ENCODE measurements at regions not wholly inside any gene's neighbourhood (a gene's known extent, or its start where the extent isn't known, plus 50 kb on each side); places are given as distances from the start of the nearest gene placed in this dataset.

GRCh38 chr5:154698763-154699162 lies 56.4 kb upstream of the LARP1 start:
- TF ChIP-seq CTCF (IDR thresholded peaks at IDR 0.05; ENCODE audit: borderline replicate concordance, extremely low read depth, insufficient read depth): no peak
- no peak overlapping the region for H3K4me3 ChIP-seq (ENCODE audit: low read length in 3 of 3)
- H3K4me1 ChIP-seq (ENCODE audit: control insufficient read depth in 2 of 3, insufficient read depth in 2 of 3, low read depth in 1 of 3, low read length in 3 of 3): peaks cover 0 to 16% (median 7%) of the 10 kb centered on the region in 3 donors
- intact Hi-C loops (cut with DNase I): no loop called here
- DNase-seq: peak in 2 of 5 donors; percentile 24 to 28
- no peak overlapping the region for H3K9ac ChIP-seq (ENCODE audit: low read length in 3 of 3)
- H3K9me3 ChIP-seq (ENCODE audit: control insufficient read depth in 2 of 3, insufficient read depth in 1 of 3, low read length in 3 of 3): no peaks in the 10 kb centered on the region
- no peaks in the 10 kb centered on the region for H3K27me3 ChIP-seq (ENCODE audit: control insufficient read depth, insufficient read depth, low read length)
- peak overlapping the region; percentile 7 to 78 for H3K27ac ChIP-seq (ENCODE audit: low read depth in 2 of 2, low read length in 2 of 2)
- no peak for FAIRE-seq
- no peaks in the 10 kb centered on the region for H3K36me3 ChIP-seq (ENCODE audit: control insufficient read depth in 2 of 3, insufficient read depth in 3 of 3, low read length in 3 of 3)

- intact Hi-C loops (cut with DNase I): no loop called here
- H3K9me3 ChIP-seq (ENCODE audit: control insufficient read depth in 2 of 3, insufficient read depth in 1 of 3, low read length in 3 of 3): no peaks in the 10 kb centered on the region
- no peak for DNase-seq
Measured at GRCh38 chr5:154697371-154697770, 57.8 kb upstream of the LARP1 start.

GRCh38 chr5:154696891-154697290 lies 58.3 kb upstream of the LARP1 start:
- TF ChIP-seq CTCF (IDR thresholded peaks at IDR 0.05; ENCODE audit: borderline replicate concordance, extremely low read depth, insufficient read depth): no peak
- intact Hi-C loops (cut with DNase I): no loop called here

More at GRCh38 chr5:154697371-154697770, 57.8 kb upstream of the LARP1 start:
- FAIRE-seq: no peak
- Histone ChIP-seq H3K27me3 (ENCODE audit: control insufficient read depth, insufficient read depth, low read length) (no peaks in the 10 kb centered on the region), H3K9ac (ENCODE audit: low read length in 3 of 3) (no peak overlapping the region), H3K36me3 (ENCODE audit: control insufficient read depth in 2 of 3, insufficient read depth in 3 of 3, low read length in 3 of 3) (no peaks in the 10 kb centered on the region), H3K4me3 (ENCODE audit: low read length in 3 of 3) (no peak overlapping the region), H3K4me1 (ENCODE audit: control insufficient read depth in 2 of 3, insufficient read depth in 2 of 3, low read depth in 1 of 3, low read length in 3 of 3) (peaks cover 0 to 16% (median 7%) of the 10 kb centered on the region in 3 donors), H3K27ac (ENCODE audit: low read depth in 2 of 2, low read length in 2 of 2) (no peak overlapping the region)
- TF ChIP-seq CTCF (IDR thresholded peaks at IDR 0.05; ENCODE audit: borderline replicate concordance, extremely low read depth, insufficient read depth): no peak

GRCh38 chr5:154694159-154694558 lies 61.0 kb upstream of the LARP1 start:
- no peaks in the 10 kb centered on the region for H3K27me3 ChIP-seq (ENCODE audit: control insufficient read depth, insufficient read depth, low read length)
- no peaks in the 10 kb centered on the region for H3K9me3 ChIP-seq (ENCODE audit: control insufficient read depth in 2 of 3, insufficient read depth in 1 of 3, low read length in 3 of 3)
- H3K36me3 ChIP-seq (ENCODE audit: control insufficient read depth in 2 of 3, insufficient read depth in 3 of 3, low read length in 3 of 3): no peaks in the 10 kb centered on the region
- FAIRE-seq (no peak), DNase-seq (no peak)
- no peak overlapping the region for H3K27ac ChIP-seq (ENCODE audit: low read depth in 2 of 2, low read length in 2 of 2)
- H3K4me1 ChIP-seq (ENCODE audit: control insufficient read depth in 2 of 3, insufficient read depth in 2 of 3, low read depth in 1 of 3, low read length in 3 of 3): peaks cover 0 to 8% (median 2%) of the 10 kb centered on the region in 3 donors
- no peak overlapping the region for H3K9ac ChIP-seq (ENCODE audit: low read length in 3 of 3)
- no peak overlapping the region for H3K4me3 ChIP-seq (ENCODE audit: low read length in 3 of 3)
- no peak for TF ChIP-seq CTCF (IDR thresholded peaks at IDR 0.05; ENCODE audit: borderline replicate concordance, extremely low read depth, insufficient read depth)
- intact Hi-C loops (cut with DNase I): no loop called here

More at GRCh38 chr5:154696891-154697290, 58.3 kb upstream of the LARP1 start:
- Histone ChIP-seq H3K9me3 (ENCODE audit: control insufficient read depth in 2 of 3, insufficient read depth in 1 of 3, low read length in 3 of 3) (no peaks in the 10 kb centered on the region), H3K9ac (ENCODE audit: low read length in 3 of 3) (no peak overlapping the region), H3K27me3 (ENCODE audit: control insufficient read depth, insufficient read depth, low read length) (no peaks in the 10 kb centered on the region), H3K36me3 (ENCODE audit: control insufficient read depth in 2 of 3, insufficient read depth in 3 of 3, low read length in 3 of 3) (no peaks in the 10 kb centered on the region), H3K4me3 (ENCODE audit: low read length in 3 of 3) (no peak overlapping the region), H3K27ac (ENCODE audit: low read depth in 2 of 2, low read length in 2 of 2) (no peak overlapping the region), H3K4me1 (ENCODE audit: control insufficient read depth in 2 of 3, insufficient read depth in 2 of 3, low read depth in 1 of 3, low read length in 3 of 3) (peaks cover 0 to 16% (median 7%) of the 10 kb centered on the region in 3 donors)
- FAIRE-seq (no peak), DNase-seq (no peak)
